Stimulated activated CD8-positive, alpha-beta memory T cell treated with anti-CD3 and anti-CD28 coated beads, Interleukin-7, amount 100 ng/mL, for 48 hours (primary cell): ENCODE measurements at regions not wholly inside any gene's neighbourhood (a gene's known extent, or its start where the extent isn't known, plus 50 kb on each side); places are given as distances from the start of the nearest gene placed in this dataset.

Experiments
- DNase-seq, 2 donors: peaks; one replicate each; pipeline ENCODE4 v3.0.0-alpha.2; 2020; ENCODE audit warnings: low read depth in 1 of 2; ENCODE audit errors: extremely low read depth in 1 of 2

DNA sequence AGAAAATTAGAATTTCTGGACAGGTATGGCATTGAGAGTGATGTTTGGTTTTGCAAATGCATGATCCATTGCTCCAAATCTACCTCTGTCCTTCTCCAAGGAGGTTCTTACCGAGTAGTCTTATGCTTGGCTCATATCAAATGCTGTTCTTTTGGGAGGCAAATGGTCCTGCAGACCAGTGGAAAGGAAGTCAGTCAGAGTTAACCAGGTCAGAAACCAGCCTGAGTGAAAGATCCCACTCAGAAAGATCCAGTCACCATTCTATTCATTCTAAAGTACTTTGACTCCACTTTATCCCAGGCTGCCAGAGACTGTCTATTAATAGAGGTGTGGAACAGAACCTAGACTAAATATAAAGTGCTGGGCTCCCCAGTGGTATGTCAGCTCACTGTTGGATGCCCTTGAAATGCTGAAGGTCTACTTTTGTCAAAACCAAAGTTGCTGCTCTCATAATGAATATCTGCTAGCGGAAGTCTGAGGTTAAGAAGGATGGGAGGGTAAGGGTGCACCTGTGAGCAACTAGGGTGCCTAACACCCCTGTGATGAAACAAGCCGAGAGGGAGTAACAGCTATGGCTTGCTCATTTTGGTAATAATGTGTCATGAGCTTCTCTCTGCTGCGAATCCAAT is 302.2 kb downstream of the ZNF608 start:
- no peak for DNase-seq

DNA sequence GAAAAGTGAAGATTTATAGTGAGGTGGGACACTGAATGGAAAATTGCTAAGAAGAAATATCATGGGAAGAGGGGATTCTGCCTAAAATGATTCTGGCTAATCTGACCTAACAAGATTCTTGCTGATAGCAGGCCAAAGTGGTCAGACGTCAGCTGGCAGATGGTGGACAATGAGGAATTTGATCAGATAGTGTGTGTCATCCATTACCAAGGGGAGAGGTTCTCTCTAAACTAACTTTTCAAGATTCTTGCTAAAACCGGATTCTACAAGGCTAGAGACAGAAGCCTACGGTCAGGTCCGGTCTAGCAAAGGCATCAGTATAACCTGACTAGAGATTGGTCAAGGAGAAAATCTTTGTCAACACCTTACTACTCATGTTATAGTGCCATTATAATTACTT is 306.0 kb downstream of the ZNF608 start:
- DNase-seq = no peak

DNA sequence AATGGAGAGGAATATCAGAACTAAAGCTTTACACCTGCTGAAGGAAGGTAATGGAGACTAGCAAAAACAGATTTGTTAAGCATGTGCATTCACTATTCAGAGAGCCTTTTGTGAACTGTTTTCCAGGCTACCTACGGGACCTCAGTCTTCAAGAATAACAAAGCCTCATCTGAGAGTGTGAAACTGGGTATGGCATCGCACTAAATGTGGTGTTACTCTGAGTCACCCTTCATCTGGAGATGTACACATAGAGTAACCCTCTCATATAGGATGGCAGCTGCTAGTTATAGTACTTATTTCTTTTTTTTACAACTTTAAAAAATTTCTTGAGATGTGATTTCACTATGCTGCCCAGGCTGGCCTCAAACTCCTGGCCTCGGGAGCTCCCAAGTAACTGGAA is 306.8 kb downstream of the ZNF608 start:
- no peak for DNase-seq

DNA sequence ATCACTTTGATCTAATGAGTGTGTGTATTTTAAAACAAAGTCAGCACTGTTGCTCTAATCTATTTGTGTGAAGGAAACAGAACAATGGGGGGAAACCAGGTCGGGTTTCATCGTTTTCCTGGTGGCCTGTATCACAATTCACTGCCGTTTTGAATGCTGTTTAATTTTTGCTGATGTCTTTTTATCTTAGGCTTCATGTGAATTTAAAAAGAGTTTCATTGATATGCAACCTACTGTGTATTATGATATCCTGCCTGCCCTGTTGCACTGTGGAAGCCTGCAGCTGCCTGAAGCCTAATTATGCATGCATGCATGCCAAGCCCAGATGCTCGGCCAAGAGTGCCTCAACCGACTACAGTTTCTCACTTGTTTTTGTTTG is 307.5 kb downstream of the ZNF608 start:
- no peak for DNase-seq

DNA sequence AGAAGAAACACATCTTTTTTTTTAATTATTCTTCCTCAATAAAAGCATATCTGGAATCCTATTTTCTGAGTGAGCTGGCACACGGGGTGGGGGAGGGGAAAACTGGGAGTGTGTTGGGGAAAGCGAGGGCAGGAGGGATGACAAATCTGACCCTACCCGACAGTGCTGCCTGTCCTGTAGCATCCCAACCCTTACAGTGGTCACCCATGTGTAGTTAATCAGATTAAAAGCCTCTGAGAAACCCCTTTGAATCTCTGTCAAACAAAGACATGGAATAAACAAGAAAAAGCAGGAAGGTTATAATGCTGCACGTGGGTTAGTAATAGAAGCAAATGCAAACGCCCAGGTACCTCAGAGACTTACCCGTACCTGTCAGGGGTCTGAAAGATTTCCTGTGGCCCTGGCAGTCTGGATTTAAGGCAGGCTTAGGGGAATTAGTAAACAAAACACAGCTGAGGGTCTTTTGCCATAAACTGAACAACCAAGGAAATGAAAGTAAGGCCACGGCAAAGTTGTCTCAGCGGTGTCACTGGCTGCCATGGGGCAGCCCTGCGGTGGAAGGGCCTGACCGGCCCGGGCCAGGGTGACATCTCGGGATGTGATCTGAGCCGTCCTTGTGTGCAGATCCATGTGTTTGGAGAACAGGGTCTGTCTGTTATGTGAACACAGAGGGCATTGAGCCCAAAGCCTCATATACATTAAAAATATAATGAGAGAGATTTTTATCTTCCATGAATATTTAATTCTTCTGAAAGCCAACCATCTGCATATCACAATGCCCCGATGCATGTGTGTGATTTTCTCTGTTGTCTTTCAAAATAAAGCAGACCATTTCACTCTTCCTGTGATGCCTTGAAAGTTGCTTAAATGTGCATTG is 308.2 kb downstream of the ZNF608 start:
- DNase-seq = no peak

DNA sequence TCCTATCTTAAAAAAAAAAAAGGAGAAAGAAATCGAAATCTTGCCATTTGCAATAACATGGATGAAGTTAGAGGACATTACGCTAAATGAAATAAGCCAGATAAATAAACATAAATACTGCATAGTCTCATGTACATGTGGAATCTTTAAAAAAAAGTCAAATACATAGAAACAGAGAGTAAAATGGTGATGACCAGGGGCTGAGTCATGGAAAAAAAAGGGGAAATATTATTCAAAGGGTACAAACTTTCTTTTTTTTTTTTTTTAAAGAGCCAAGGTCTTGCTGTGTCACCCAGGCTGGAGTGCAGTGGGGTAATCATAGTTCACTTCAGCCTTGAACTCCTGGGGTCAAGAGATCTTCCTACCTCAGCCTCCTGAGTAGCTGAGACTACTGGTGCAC is 310.1 kb downstream of the ZNF608 start:
- no peak for DNase-seq

DNA sequence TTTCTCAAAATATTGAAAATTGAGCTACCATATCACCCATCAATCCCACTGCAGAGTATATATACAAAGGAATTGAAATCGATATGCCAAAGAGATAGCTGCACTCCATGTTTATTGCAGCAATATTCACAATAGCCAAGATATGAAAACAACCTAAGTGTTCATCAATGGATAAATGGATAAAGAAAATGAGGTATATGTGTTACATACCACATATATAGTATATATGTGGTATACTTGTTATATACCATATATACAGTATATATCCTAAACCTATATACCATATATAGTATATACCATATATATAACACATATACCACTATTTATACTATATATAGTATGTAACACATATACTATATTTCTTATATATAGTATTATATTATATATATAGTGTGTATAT is 313.3 kb downstream of the ZNF608 start:
- DNase-seq = no peak

DNA sequence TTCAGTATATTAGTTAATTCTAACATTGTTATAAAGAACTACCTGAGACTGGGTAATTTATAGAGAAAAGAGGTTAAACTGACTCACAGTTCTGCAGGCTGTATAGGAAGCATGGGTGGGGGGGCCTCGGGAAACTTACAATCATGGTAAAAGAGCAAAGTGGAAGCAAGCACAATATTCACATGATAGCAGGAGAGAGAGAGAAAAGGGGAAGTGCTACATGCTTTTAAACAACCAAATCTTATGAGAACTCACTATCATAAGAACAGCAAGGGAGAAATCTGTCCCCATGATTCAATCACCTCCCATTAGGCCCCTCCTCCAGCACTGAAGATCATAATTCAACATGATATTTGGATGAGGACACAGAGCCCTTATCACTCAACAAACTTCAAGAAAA is 324.9 kb downstream of the ZNF608 start:
- no peak for DNase-seq

DNA sequence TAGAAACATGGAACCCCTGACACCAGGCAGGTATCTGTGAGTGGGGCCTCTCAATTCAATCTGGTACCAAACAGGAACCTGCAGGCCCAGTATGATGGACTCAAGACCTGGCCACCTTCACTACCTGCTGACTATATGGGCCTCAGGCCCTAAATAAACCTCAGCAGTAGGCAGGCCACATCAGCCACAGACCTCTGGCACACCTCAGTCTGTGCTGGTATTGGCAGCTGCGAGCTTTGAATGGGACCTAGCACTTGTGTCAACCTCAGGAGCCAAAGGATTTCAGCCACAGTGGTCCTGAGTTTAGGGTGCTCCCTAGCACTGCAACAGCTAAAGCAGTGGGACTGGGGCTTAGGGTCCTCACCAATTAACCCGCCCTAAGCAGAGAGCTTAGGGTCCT is 325.5 kb downstream of the ZNF608 start:
- DNase-seq = no peak

DNA sequence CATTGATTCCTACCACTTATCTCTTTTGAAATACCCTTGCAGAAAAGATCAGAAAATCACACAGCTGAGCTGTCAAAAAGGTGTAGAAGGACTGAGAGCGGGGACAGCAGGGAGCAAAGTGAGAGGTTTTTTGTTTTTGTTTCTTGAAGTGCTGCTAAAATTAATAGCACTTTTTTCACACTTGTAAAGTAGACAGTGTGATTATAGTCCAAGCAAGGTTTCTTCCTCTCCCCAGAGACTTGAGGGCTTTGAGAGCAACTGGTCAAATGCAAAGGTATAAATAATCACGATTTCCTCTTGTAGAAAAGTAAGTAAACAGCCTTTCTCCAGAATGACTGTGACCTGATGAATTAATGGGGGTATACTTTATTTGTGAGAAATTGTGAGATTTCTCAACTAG is 326.9 kb downstream of the ZNF608 start:
- DNase-seq = no peak

DNA sequence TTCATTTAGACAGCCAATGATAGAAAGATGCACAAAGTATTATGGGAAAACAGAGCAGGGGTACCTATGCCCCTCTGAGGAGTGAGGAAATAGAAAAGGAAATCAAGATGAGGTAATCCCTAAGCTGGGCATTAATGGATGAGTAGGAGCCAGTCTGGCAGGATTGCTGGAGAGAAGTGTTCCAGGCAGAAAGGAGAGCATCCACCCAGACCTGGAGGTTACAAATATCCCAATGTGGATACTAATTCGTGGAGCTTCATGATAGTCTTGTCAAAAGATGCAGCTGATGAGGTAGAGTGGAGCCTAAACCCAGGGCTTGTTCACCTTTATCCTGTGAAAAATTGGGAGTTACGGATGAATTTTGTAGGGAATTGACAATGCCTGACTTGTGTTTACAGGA is 328.0 kb downstream of the ZNF608 start:
- no peak for DNase-seq

DNA sequence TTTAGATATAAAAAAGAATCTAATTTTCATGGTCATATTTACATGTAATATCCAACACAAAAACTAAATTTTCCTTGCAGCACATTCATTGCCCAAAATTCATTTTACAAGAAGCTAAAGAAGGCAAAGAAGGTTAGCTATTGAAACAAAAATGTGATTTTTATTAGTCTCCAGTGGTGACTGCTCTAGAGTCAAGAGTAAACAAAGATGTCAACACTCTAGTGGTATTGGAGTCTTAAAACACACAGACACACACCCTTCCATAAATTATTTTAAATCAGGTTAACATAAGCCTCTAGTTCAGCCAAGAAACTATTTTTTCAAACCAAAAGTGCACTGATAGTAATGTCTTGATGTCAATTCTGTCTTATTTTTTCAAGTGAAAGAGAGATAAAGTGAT is 329.2 kb downstream of the ZNF608 start:
- no peak for DNase-seq

DNA sequence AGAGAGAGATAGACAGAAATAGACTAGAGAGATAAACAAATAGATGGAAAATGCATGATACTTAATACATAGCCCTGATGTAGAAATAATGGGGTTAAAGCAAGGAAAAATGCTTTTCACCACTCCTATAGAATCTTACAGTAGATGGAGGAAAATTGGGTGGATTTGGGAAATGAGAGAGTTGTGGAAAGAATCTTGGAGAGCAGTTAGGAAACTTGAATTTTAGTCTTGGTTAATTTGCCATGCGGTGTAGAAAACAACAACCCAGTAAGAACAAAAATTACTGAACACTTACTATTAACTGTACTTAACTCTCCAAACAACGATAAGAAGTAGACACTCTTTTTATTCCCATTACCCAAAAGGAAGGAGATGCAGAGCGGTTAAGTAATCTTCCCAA is 329.8 kb downstream of the ZNF608 start:
- DNase-seq = no peak

DNA sequence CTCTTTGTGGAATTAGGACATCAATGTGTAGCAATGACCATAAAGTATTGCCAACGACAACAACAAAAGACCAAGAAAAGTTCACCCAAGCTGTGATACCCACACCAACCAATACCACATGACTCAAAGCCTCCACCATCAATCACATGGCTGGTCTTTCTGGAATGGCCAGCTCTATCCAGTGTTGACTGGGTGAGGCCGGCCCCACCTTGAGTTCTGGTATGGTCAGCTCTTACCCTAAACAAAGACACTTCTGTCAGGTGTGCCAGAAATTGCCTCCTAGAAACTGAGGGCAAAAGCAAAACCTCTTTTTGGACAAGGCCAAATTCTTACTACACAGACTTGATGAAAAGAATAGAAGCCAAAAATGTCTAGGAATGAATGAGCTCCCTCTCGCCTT is 331.5 kb downstream of the ZNF608 start:
- DNase-seq = no peak

DNA sequence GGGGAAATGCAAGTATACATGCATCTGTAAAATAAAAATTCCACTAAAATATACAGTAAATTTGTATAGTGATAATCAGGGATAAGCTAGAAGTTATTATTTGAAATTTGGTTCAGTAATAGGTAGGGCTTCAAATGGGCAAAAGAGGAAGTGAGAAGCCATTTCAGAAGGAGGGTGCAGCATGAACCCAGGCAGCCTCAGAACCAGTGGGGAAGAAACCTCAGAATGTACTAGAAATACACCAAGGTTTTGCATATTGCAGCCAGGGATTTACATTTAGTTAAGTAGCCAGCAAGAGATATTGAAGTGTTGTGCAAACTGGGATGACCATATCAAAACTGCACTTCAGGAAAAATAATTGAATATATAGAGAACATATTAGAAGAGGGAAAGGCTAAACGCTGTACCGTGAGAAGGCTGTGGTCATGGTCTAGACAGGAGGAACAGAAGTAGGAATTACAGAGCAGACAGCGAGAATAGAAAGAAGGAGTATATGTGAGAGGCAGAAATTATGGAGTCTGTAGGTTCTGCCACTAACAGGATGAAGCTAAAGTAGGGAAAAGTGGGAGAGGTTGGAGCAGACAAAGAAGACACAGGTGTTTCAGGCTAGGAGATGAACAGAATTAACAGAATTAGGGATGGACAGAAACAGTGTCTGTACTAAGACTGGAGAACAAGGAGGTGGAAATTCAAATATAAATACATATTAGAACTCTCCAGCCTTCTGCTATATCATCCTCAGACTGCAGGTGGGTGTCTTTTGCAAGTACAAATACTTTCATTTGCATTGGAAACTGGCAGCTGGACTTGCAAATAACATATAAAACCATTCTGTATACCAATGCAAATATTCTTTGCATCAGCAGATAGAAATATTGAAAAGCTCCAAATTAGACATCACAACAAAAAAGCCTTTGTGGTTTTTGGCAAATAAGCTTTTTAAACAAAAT is 335.6 kb downstream of the ZNF608 start:
- no peak for DNase-seq

DNA sequence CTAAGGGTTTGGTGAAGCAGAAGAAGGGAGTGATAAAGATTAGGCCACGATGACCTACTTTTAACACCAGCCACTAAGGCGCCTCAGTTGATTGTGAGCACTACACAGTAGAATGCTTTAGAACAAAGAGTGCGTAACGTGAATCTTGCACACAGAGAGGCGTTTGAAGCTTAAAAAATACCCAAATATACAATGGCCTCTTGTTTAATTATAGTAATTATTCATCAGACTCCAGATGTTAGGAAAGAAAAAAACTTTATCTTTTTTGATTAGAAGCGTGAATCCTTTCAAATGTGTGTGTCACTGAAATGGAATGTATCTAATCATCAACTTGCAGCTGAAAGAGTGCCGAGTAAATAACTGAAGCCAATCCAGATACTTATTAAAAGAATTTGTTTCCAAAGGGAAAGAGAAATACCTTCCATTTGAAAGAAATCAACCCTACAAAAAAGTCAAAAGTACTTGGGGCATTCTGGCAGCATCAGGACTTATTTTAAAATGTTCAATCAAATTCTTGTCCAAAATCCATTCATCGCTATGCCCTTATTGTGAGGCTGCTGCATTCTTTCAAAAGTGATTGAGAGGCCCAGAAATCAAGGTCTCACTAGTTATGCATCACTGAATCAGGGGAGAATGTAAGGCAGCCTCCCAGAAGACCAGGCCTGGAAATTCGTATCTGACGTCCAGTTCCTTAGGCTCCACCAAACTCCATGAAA is 337.5 kb downstream of the ZNF608 start:
- DNase-seq = no peak

DNA sequence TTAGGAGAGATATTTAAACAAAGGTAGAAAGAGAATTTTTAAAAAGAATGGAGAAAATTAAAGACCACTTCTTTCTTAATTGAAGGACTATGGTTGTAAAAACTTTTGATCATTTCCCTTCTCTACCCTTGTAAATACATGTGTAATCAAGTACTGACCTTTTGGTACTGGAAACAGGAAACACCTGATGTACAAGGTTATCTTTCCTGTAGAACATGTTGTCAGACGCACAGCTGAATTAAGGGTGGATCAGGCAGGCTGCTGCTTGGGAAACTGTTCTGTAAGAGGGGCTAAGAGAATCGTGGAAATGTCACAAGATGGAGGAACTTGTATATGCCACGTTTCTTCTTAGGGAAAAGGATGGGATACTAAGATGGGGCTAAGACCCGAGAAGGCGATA is 341.6 kb downstream of the ZNF608 start:
- no peak for DNase-seq

DNA sequence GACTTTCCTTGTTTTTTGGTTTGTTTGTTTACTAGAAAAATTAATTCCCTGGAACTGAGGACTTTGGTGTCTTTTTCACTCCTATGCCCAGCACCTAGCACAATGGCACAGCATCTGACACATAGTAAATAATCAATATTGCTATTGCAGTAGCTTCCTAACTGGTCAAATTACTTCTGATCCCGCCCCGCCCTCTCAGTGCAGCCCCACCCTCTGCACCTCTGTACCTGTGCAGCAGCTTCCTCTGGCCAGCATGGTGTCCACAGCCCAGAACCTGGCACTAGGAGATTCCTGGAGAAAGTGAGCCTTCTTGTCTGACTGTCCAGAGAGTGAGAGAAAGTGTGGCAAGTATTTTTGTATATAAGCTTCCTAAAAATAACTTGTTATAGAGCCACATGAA is 343.2 kb downstream of the ZNF608 start:
- no peak for DNase-seq

DNA sequence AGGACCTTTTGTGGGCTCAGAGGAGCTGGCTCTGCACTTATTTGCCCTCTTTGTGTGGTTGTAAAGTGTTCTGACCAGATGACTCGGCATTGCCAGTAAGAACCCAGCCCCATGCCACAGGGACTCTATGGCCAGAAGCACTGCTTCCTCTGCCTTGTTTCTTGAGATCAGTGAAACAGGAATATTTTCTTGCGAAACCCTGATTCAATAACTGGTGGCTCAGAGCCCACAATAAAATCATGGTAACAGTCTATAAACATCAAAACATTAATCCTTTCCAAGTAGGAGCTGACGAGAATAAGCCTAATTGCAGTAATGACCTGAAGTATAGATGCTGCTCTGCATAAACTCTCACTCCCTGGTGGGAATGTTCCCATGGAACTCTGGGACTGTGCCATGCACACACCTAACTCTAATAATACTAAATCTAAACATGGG is 344.3 kb downstream of the ZNF608 start:
- no peak for DNase-seq

DNA sequence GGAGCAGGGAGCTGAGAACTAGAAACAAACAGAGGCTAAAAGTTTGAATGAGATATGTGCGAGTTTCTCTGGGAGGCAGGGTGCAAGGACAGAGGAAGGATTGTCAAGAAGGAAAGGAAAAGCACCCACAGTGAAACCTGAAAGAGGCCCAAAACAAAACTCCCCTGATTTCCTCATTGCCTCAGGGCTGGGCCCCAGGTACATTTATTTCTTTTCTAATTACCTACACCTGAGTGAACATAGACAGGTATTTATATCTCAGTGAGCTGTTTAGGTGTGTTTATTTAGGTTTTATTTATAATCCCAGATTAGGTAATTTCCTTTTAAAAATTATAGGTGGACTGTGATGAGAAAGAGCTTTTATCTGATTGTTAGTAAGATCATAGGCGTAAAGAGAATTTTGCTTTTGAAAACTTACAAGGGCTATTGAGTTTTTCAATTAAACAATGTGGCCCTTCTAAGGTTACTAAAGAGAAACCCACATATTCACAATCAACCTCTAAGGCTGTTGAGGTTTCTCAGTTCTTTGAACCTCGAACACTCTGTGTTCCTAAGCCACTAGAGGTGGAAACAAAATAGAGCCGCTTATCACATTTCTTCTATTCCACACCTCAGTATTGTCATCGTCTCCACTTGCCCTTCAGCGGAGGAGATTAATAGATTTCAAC is 344.8 kb downstream of the ZNF608 start:
- no peak for DNase-seq
